Right cardiac atrium (tissue), 5 donors: ENCODE measurements at regions not wholly inside any gene's neighbourhood (a gene's known extent, or its start where the extent isn't known, plus 50 kb on each side); places are given as distances from the start of the nearest gene placed in this dataset.
A peak's percentile ranks its signal among the peaks of the same experiment; 100 is the strongest.

Experiments
- ATAC-seq, 2 donors: fragments of 200-7000 bp; cut with Tn5 transposase; one replicate each; pipeline versions ENCODE4 v1.8.0 to v1.9.1; 2020; ENCODE audit warnings: moderate library complexity in 2 of 2, mild to moderate bottlenecking in 1 of 2
- DNase-seq, 3 donors: peaks; one replicate each; pipeline ENCODE4 v3.0.0-alpha.2; 2020
- H3K27ac ChIP-seq: one replicate; pipeline ENCODE4 v1.5.1; 2013; ENCODE audit warnings: mild to moderate bottlenecking, low read length, control low read depth, moderate library complexity
- H3K27me3 ChIP-seq: one replicate; pipeline ENCODE4 v1.6.1; 2013; ENCODE audit not compliant: control insufficient read depth, insufficient read depth
- H3K4me1 ChIP-seq: one replicate; pipeline ENCODE4 v1.6.1; 2013; ENCODE audit warnings: low read length; ENCODE audit not compliant: control insufficient read depth, insufficient read depth
- H3K4me3 ChIP-seq: one replicate; pipeline ENCODE4 v1.5.1; 2013; ENCODE audit warnings: low read length, control low read depth
- H3K9me3 ChIP-seq: one replicate; pipeline ENCODE4 v1.6.1; 2013; ENCODE audit warnings: low read length; ENCODE audit not compliant: control insufficient read depth
- WGBS: extraction: QIAGEN DNeasy Blood & Tissue Kit; methylation state at CpG from one replicate; pipeline ENCODE4 v1.1.7; 2013; 5-methylcytosine and 5-hydroxymethylcytosine counted together
- intact Hi-C, 4 donors: fragments of 100-400 bp; cut with DNase I; formaldehyde crosslinking; loops; one replicate each; pipeline versions ENCODE4 v1.11.0 to v1.14.0; 2022 to 2023
- donor health status: healthy with polysubstance abuse.
- donor health status: DM: no; HTN: yes; CAD: no.
- donor health status: DM: no; HTN: no; CAD: no.
- donor health status: DM: no; HTN: yes; CAD: no; lungs with severe emphysema.
- donor health status: DM: yes; HTN: yes; CAD: no.

DNA sequence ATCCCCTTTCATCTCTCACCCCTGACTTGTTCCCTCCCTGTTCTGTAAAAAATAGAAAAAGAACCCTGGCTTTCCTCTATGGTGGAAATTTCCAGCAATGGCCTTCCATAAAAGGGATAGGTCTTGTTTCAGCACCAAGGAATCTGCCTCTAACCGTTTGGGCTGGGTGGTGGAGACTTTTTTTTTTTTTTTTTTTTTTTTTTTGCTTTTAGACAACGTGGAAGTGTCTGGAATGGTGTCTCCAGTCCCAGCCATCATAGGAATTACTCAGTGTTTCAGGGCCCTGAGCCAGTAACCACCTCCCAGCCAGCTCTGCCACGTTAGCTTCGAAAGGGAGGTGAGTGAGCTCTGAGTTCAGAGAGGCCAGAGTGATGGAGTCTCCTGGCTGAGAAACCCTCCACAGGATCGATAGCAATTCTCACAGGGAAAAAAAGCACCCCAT is 97.3 kb upstream of the COL1A2 start:
- DNase-seq (peak; percentile 79 to 89 (median 82)), ATAC-seq (peak; percentile 82 to 84)
- H3K4me1 ChIP-seq: no peaks in the 10 kb centered on the region
- H3K27me3 ChIP-seq: no peaks in the 10 kb centered on the region
- peak overlapping the region; percentile 84 for H3K27ac ChIP-seq
- intact Hi-C loops: loop anchor here in 3 of 4 donors (2.0 to 10.0 kb wide), 4 partner anchors 95 to 137 kb away; partner anchors contain the start of gene COL1A2 (in 2 of the 3)
- WGBS: 40% methylated on average over 5 of the region's 5 CpGs
- no peaks in the 10 kb centered on the region for H3K9me3 ChIP-seq
- H3K4me3 ChIP-seq: no peak overlapping the region

DNA sequence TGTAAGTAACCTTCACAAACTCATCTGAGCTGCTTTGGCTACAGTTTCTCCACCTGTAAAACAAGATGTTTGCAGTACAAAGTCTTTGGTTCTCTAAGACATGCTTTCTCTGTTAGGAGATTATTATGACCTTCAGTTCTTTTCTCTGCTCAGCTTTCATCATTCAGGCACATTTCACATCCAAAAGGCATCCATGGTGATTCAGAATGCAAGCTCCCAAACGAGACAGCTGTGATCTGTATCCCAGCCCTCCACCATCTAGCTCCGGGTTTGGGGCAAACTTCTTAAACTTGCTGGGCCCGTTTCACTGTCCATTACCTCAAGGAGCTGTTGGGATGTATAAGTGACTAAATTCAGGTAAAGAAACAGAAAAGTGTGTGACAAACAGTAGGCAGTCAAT is 95.8 kb upstream of the COL1A2 start:
- Histone ChIP-seq H3K9me3 (no peaks in the 10 kb centered on the region), H3K4me1 (no peaks in the 10 kb centered on the region), H3K27ac (peak overlapping the region; percentile 46), H3K27me3 (no peaks in the 10 kb centered on the region), H3K4me3 (no peak overlapping the region)
- no peak for DNase-seq
- intact Hi-C loops: loop anchor here in 2 of 4 donors (5.0 to 10.0 kb wide), 3 partner anchors 93 to 136 kb away; partner anchors contain the start of gene COL1A2 (in 1 of the 2)
- 53% methylated on average over 3 of the region's 3 CpGs for WGBS
- ATAC-seq: no peak

DNA sequence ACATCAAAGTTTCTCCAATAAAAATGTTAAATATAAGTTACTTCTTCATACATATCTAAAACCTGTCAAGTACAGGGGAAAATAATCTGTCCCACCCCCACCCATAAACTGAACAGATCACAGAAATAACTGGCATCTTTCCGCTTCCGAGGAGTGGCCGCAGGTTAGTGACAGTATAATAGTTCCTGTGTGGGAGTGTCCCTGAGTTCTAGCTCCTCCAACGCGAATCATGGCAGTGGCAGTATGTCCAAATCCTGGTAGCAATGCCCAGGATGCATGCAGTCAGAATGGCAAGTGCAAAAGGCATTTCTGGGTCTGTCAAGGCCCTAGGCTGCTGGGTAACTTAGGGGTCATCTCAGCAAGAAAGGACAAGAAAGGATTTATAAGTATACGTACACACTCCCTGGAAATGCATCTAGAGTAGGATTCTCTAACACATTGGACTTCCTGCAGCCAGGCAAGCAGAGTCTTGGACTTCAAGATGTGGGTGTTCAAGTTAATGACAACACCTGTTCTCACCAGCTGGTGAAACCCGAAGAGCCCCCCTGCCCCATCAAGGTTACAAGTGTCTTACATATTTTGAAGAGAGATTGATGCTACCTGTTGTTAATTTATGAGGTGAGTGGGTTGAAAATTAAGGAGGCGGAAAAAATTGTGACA is 94.4 kb upstream of the COL1A2 start:
- DNase-seq (no peak), ATAC-seq (no peak)
- H3K4me1 ChIP-seq: no peaks in the 10 kb centered on the region
- 73% methylated on average over 8 of the region's 8 CpGs for WGBS
- intact Hi-C loops: no loop called here
- no peaks in the 10 kb centered on the region for H3K27me3 ChIP-seq
- no peaks in the 10 kb centered on the region for H3K9me3 ChIP-seq
- H3K4me3 ChIP-seq: no peak overlapping the region
- H3K27ac ChIP-seq: peak overlapping the region; percentile 76

DNA sequence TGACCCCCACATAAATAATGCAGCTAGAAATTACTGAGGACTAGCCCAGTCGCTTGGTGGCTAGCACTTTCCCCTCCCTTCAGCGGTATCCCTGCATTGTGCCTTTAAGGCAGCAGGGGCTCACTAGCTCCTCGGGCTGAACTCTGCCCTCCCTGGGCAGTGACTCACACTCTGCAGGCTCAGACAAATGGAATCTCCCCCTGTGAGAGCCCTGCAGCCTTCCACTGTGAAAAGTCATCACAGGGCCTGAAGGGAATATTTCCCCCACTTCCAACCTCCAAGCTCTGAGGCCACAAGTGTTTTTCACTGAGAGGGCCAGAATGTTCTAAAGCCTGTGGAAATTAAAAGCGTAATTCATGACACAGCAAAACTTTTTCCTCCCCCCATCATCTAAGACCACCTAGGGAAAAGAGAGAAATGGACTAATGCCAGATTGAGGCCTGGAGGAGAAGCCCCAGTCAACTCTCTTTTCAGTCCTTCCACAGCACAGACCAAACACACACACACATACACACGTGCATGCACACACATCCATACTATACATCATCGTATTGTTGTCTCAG is 93.6 kb upstream of the COL1A2 start:
- no peak overlapping the region for H3K4me3 ChIP-seq
- no peaks in the 10 kb centered on the region for H3K9me3 ChIP-seq
- intact Hi-C loops: no loop called here
- ATAC-seq: peak; percentile 93 to 95
- peak overlapping the region; percentile 73 for H3K27ac ChIP-seq
- peak; percentile 79 to 87 (median 84) for DNase-seq
- 37% methylated on average over 6 of the region's 6 CpGs for WGBS
- H3K27me3 ChIP-seq: no peaks in the 10 kb centered on the region
- H3K4me1 ChIP-seq: no peaks in the 10 kb centered on the region

DNA sequence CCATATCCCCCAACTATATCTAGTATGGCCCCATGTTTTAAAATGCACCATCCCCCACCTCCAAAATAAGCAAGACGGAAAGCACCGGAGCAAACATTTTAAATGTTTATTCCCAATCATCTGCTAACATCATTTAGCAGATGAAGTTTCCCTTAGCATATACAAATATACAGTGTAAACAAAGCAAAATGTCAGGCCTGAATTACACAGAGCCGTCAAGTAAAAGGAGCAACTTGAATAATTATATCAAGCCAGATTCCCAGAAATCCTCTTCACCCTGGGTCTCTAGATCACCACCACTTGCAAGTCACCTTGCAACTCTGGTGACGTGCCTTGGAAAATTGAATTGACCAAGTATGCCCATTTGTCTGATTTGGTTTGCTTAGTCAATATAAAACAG is 91.6 kb upstream of the COL1A2 start:
- WGBS: 65% methylated on average over 4 of the region's 4 CpGs

DNA sequence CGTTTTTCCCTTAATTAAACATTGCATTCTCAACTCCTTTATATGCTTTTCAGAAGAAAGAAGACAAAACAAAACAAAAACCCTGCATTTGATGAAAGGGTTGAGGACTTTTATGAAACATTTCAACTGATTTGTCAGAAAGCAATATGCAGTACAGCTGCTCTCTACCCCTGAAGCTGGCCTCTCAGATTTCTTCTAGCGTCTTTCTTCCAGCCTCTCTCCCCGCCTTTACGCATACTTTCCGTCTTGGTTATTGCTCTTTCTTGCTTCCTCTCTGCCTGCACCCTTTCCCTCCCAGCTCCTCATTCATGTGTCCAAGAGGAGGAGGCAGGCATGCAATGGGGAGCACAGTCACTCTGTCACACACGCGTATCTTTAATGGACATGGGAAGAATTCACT is 91.0 kb upstream of the COL1A2 start:
- peak; percentile 44 to 48 for ATAC-seq
- H3K9me3 ChIP-seq: no peaks in the 10 kb centered on the region
- H3K27me3 ChIP-seq: no peaks in the 10 kb centered on the region
- no peak overlapping the region for H3K4me3 ChIP-seq
- H3K27ac ChIP-seq: peak overlapping the region; percentile 30
- intact Hi-C loops: no loop called here
- DNase-seq: peak in 1 of 3 donors; percentile 52
- H3K4me1 ChIP-seq: no peaks in the 10 kb centered on the region
- WGBS: 28% methylated on average over 7 of the region's 7 CpGs

More for the DNA sequence above, 91.6 kb upstream of the COL1A2 start:
- Histone ChIP-seq H3K27ac (peak overlapping the region; percentile 73), H3K9me3 (no peaks in the 10 kb centered on the region), H3K27me3 (no peaks in the 10 kb centered on the region), H3K4me3 (no peak overlapping the region), H3K4me1 (no peaks in the 10 kb centered on the region)
- intact Hi-C loops: no loop called here
- DNase-seq (no peak), ATAC-seq (no peak)

DNA sequence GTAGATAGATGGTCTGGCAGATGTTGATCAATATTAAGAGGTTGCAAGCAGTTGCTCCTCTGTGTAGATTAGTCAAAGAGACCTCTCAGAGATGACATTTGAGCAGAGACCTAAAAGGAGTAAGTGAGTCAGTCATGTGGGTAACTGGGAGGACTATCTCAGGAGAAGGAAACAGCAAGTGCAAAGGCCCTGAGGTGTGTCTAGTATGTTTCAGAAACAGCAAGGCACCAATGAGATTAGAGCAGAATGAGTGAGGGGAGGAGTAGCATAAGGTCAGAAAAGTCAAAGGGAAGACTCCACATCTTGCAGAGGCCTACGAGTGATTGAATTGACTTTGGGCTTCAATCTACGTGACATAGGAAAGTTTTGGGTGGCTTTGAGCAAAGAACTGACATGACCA is 89.8 kb upstream of the COL1A2 start:
- H3K4me3 ChIP-seq: no peak overlapping the region
- intact Hi-C loops: no loop called here
- ATAC-seq (no peak), DNase-seq (no peak)
- H3K27ac ChIP-seq: no peak overlapping the region
- 91% methylated on average over 2 of the region's 2 CpGs for WGBS
- no peaks in the 10 kb centered on the region for H3K4me1 ChIP-seq
- H3K9me3 ChIP-seq: no peaks in the 10 kb centered on the region
- H3K27me3 ChIP-seq: no peaks in the 10 kb centered on the region

DNA sequence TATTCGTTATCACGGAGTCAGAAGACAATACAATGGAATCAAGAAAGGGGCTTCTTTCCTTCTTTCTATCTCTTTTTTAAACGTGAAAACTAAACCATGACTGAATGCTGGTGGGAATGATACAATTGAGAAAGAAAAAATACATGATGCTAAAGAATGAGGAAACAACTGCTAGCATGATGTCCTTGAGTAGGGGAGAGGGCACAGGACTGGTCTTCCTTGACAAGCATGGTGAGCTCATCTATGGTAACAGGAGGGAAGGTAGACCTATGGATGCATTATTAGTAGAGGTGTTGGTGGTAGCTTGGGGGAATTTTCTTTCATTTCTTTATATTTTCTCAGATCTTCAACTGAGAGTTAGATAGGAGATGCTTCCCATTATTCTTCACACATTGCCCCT is 88.9 kb upstream of the COL1A2 start:
- no peak for DNase-seq
- WGBS: 64% methylated on average over 3 of the region's 3 CpGs
- no peaks in the 10 kb centered on the region for H3K27me3 ChIP-seq
- no peak overlapping the region for H3K4me3 ChIP-seq
- no peak overlapping the region for H3K27ac ChIP-seq
- no peaks in the 10 kb centered on the region for H3K9me3 ChIP-seq
- intact Hi-C loops: no loop called here
- no peaks in the 10 kb centered on the region for H3K4me1 ChIP-seq
- ATAC-seq: no peak

DNA sequence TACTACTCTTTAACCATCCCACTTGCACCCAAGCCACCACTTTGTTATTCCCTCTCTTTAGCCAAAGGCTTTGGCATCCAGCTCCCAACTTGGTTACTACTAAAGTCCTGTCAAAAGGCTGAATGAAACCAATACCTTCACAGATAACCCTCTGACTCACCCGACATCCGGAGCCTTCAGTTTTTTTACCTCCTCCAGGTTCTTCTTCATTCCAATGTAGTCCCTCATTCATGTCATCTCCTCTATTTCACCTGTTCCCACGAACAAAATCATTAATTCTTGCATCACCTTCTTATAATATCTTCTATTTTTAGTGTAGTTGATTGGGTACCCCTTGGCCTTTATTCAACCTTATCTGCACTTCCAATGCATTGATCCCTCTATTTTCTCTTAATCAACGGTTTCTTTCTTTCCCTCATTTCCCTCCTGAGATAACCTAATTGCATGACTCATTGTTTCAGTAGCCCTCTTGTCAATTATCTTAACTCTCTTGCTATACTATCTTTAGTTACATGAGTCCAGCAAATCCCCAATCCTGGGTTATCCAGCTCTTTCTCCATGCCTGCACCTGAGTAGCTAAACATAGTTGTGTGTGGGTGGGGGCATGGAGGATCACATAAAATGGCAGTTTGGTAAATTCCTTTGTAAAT is 87.2 kb upstream of the COL1A2 start:
- H3K4me3 ChIP-seq: no peak overlapping the region
- no peaks in the 10 kb centered on the region for H3K27me3 ChIP-seq
- intact Hi-C loops: no loop called here
- DNase-seq: no peak
- H3K27ac ChIP-seq: no peak overlapping the region
- H3K4me1 ChIP-seq: no peaks in the 10 kb centered on the region
- no peaks in the 10 kb centered on the region for H3K9me3 ChIP-seq
- no peak for ATAC-seq
- WGBS: 72% methylated on average over 4 of the region's 4 CpGs

DNA sequence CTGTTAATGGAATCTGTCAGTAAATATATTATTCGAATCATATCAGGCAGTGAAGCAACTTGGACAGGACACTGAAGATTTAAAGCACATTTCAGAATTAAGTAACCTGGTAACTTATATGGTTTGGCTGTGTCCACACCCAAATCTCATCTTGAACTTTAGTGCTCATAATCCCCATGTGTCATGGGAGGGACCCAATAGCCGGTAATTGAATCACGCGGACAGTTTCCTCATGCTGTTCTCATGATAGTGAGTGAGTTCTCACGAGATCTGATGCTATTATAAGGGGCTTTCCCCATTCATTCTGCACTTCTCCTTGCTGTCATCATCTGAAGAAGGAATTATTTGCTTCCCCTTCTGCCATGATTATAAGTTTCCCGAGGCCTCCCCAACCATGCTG is 83.2 kb upstream of the COL1A2 start:
- H3K27ac ChIP-seq: no peak overlapping the region
- WGBS: 71% methylated on average over 6 of the region's 6 CpGs
- no peaks in the 10 kb centered on the region for H3K4me1 ChIP-seq
- ATAC-seq (no peak), DNase-seq (no peak)
- intact Hi-C loops: no loop called here
- H3K4me3 ChIP-seq: no peak overlapping the region
- H3K9me3 ChIP-seq: no peaks in the 10 kb centered on the region
- no peaks in the 10 kb centered on the region for H3K27me3 ChIP-seq

DNA sequence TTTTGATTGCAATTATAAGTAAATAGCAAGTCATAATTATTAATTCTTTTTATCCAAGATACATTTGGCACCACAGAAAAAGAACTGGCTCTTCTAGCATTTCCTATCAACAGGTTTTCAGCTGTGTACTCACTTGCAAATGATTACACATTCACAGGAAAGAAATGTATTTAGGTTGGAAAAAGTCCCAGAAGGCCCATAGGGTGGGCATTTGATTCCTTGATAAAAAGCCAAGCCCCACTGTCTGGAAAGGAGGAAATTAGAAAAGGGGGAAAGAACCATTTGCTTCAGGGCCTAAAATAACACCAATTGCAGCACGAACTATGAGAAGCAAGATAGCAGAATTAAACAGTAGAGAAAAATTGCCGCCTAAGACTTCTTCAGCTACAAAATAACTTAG is 80.8 kb upstream of the COL1A2 start:
- no peaks in the 10 kb centered on the region for H3K27me3 ChIP-seq
- peak; percentile 51 to 84 for ATAC-seq
- H3K4me1 ChIP-seq: no peaks in the 10 kb centered on the region
- no peaks in the 10 kb centered on the region for H3K9me3 ChIP-seq
- DNase-seq: no peak
- intact Hi-C loops: no loop called here
- no peak overlapping the region for H3K27ac ChIP-seq
- H3K4me3 ChIP-seq: no peak overlapping the region
- WGBS: 35% methylated on average over 2 of the region's 2 CpGs
